HS-27A (cell line): ENCODE measurements at regions not wholly inside any gene's neighbourhood (a gene's known extent, or its start where the extent isn't known, plus 50 kb on each side); places are given as distances from the start of the nearest gene placed in this dataset.

ENCODE experiments used
- DNase-seq: peaks from one replicate; pipeline ENCODE4 v3.0.0-alpha.2; 2012; ENCODE audit warnings: low read depth, missing footprints

GRCh38 chr10:117670116-117670904 is 127.8 kb downstream of the EMX2 start:
- no peak for DNase-seq

- DNase-seq = no peak
Measured at GRCh38 chr10:117673230-117674010, 130.9 kb downstream of the EMX2 start.

- DNase-seq = no peak
Measured at GRCh38 chr10:117674201-117674600, 131.7 kb downstream of the EMX2 start.

DNA sequence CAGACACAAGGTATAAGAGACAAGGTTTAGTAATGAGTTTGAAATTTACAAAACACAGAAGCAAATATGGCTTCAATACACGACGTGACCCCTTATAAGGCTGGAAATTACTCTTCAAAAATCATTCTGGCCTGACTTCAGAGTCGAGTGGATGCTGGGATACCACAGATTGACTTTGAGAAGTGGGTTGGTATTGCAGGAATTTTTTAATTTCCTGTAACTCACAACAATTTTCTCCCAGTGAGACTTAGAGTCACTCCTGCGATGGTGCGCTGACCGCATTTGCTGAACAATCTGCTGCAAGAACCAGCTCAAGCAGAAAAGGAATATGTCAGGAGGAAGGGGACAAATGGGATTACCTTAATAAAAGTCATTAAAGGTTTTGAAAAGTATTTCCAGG is 132.1 kb downstream of the EMX2 start:
- no peak for DNase-seq

- DNase-seq = no peak
Measured at GRCh38 chr10:117675514-117676055, 133.0 kb downstream of the EMX2 start.

DNA sequence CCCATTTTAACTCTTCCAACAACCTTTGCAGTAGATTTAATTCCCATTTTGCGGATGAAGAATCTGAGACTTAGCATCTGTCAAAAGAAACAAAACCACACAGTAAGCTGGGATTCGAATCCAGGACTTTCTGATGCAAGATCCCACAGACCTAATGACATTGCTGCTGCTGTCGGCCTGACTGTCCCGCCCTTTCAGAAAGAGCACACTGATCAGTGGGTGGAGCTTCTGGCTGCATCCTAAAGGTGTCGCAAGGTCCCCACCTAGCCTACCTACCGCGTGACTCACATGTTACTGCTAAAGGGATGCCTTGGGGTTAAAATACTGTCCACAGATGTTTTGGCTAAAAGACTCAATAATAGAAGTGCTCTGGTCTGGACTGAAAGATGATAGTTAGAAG is 134.7 kb downstream of the EMX2 start:
- DNase-seq = no peak

- DNase-seq = no peak
Measured at GRCh38 chr10:117677890-117678500, 135.4 kb downstream of the EMX2 start.

- no peak for DNase-seq
Measured at GRCh38 chr10:117680601-117681000, 138.1 kb downstream of the EMX2 start.

GRCh38 chr10:117681104-117681503 is 138.6 kb downstream of the EMX2 start:
- DNase-seq = no peak

DNA sequence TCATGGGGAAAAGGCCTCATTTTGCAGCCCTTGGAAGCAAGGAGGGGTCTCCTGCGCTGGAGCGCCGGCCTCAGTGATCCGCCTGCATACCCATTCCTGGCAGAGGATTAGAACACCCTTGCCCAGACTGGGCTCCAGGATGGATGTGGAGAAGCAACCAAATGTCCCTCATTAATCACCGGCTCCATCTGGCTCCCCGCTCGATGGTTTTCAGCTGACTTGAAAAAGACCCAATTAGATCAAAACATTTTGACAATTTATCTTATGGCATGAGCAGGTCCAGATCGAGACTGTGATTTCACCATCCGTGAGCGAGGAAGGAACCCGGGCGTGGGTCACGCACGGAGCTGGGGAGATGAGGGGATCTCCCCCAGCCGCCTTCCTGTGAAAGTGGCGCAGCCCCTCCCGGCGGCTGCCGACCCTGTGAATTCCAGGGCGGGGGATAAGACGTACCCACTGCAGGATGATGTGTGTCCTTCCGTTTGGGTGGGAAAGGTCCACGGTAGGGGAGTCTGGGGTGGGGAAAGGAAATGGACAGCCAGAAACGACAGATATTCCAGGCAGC is 141.6 kb downstream of the EMX2 start:
- DNase-seq = no peak

DNA sequence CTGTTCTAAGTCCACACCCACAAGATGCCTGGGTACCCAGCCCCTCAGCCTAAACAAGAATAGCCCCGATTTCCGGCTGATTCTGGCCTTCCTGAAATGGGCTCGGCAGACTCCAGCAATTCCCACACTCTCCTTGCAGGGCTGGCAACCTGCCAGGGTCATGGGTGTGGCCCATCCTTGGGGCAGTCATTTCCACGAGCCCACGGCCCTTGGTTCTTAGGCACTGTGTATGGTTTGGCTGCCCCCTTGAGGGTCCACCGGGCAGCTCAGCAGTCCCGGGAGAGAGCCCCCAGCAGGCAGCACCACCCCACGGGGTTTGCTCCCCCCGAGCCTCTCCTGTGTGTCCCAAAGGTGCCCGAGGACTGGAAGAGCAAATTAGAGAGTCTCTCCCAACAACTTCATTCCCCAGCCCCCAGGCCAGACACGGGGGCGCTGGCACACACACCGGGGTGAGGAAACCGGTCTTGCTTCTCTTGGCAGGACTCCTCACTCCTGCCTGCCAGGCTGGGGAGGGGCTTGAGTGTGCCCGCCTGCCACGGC is 142.2 kb downstream of the EMX2 start:
- no peak for DNase-seq

- DNase-seq = no peak
Measured at GRCh38 chr10:117685431-117685830, 142.9 kb downstream of the EMX2 start.

GRCh38 chr10:117686606-117687005 is 144.1 kb downstream of the EMX2 start:
- no peak for DNase-seq

GRCh38 chr10:117688358-117688757 is 145.8 kb downstream of the EMX2 start:
- DNase-seq = no peak

GRCh38 chr10:117689566-117689965 is 147.0 kb downstream of the EMX2 start:
- DNase-seq = no peak

GRCh38 chr10:117690359-117690758 is 147.8 kb downstream of the EMX2 start:
- no peak for DNase-seq

GRCh38 chr10:117694190-117694589 is 151.6 kb downstream of the EMX2 start:
- DNase-seq = no peak

- no peak for DNase-seq
Measured at GRCh38 chr10:117697402-117697801, 154.9 kb downstream of the EMX2 start.

- DNase-seq = no peak
Measured at GRCh38 chr10:117698809-117699208, 156.3 kb downstream of the EMX2 start.

DNA sequence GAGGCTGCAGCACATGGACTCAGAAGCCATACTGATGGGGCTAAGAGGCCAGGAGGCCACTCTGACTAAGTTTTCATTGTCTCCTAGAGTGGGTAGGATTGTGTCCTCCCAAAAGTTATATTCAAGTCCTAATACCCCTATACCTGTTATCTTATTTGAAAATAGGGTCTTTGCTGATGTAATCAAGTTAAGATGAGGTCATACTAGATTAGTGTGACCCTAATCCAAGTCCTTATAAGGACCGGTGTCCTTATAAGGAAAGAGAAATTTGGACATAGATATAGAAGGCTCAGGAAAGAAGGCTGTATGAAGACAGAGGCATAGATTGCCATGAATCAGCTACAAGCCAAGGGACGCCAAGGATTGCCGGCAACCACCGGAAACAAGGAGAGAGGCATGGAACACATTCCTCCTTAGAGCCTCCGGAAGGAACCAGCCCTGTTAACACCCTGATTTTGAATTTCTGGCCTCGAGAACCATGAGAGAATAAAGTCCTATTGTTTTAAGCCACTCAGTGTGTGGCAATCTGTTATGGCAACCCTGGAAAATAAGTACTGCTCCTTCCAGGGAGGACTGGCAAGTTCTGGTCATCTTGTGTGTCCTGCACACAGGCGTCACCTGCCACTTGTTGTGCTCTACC is 157.0 kb downstream of the EMX2 start:
- no peak for DNase-seq

DNA sequence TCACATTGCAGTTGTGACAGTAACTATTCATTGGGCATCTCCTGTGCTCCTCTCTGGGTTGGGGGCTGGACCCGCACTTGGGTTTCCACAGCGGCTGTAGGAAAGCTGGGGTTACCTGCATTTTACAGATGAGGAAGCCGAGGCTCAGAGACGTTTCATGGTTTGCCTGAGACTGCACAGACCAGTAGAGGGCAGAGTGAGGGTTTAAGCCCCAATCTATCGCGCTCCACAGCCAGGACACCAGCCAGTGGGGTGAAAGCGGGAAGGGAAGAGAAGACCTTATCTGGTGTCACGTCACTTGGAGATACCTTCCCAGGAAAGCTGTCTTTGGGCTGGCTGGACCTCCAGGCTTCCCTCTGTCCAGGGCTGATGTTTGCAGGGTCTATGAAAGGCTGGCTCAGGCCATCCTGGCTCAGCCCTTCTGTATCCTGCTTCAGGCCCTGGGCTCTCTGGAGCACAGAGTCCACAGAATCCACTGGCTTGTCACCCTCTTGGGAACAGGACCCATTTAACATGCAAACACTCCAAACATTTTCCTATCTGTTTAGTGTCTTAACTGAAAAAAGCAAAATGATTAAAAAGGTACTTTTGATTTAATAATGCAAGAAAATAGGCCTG is 167.7 kb downstream of the EMX2 start:
- DNase-seq = no peak
